ENCODE measurements at regions not wholly inside any gene's neighbourhood (a gene's known extent, or its start where the extent isn't known, plus 50 kb on each side); places are given as distances from the start of the nearest gene placed in this dataset.
"Not testable (repeated sequence)": the region's sequence is repeated elsewhere in the genome, so short reads cannot be mapped to it uniquely, and the experiment has no call there.

GRCh38 chr14:53216478-53216877 is 63.4 kb upstream of the DDHD1 start:
- DNase-seq (ENCODE audit: low spot score) = not testable (repeated sequence)

GRCh38 chr14:53215101-53215500 is 62.0 kb upstream of the DDHD1 start:
- no peak for DNase-seq (ENCODE audit: low spot score)

GRCh38 chr14:53214384-53214783 is 61.3 kb upstream of the DDHD1 start:
- DNase-seq (ENCODE audit: low spot score) = no peak

- DNase-seq (ENCODE audit: low spot score) = no peak
Observed at GRCh38 chr14:53213761-53214160, 60.6 kb upstream of the DDHD1 start.

GRCh38 chr14:53209370-53209769 is 56.2 kb upstream of the DDHD1 start:
- DNase-seq (ENCODE audit: low spot score) = no peak
